HG03135 (cell line): ENCODE measurements at regions not wholly inside any gene's neighbourhood (a gene's known extent, or its start where the extent isn't known, plus 50 kb on each side); places are given as distances from the start of the nearest gene placed in this dataset.
"Not testable (repeated sequence)": the region's sequence is repeated elsewhere in the genome, so short reads cannot be mapped to it uniquely, and the experiment has no call there.

ENCODE experiments used
- ATAC-seq: cut with Tn5 transposase; IDR thresholded peaks from one replicate; pipeline ENCODE4 v1.9.1; 2021; ENCODE audit warnings: mild to moderate bottlenecking, moderate library complexity; ENCODE audit not compliant: unreplicated experiment

DNA sequence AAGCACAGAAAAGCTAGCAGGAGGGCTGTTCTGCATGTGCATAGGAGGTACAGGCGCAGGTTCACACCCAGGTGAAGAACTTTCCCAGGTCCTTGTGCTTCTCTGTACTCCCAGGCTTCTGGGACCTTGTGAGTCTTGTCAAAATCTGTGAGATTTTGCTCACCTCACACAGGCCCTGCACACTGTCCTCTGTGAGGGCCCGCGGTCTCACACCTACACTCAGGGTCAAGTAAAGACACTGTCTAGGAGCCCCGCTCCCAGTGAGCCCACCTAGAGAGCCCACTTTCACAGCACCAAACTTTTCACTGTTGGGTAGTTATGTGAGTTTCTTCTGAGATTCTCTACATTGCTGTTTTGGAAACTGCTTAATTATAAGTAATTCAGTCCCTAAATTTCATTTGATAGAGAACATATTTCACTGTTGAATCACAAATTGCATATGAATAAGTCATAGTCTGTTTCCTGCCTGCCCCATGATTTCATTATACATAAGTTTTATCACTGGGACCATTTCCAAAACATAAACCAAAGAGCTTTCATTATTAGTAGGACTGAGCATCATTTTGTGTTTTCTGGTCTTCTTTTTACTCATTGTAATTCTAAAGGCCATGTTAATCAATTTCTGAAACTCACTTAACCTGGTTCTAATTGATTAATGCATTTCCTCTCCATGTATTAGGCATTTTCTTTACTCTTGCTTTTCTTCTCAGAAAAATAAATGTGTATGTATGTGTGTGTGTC lies 234.2 kb upstream of the SPOPL start:
- peak; percentile 83 for ATAC-seq

DNA sequence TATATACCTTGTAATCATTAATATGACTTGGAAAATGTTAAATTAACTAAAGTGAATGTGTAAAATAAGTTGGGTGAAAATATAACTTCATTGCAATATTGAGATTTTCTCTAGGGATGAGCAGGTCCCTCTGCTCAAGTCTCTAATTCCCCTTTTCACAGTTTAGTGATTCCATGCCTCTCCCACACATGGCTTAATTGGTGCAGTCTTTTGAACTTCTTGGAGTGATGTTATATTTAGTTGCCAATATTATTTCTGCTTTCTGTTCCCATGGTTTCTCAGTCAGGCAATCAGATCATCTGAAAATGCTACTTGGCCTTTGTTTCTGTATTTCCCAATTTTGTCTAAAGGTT lies 233.7 kb upstream of the SPOPL start:
- ATAC-seq = peak; percentile 43

DNA sequence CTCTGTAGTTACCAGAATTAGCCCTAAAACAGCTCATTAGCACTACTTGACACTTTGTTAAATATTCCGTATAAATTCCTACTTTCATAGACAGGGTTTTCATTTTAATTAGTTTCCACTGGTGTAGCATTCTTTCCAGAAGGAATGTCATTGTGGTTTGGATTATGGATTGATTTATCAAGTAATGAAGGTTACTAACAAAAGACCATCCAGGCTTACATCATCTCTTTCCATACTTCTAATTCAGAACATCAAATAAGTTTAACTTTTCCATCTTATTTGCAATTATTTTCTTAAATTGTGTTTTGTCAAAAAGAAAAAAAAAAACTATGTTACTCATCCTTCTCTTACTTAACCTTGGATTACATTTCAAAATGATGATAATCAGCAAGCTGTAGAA lies 231.8 kb upstream of the SPOPL start:
- ATAC-seq = no peak

DNA sequence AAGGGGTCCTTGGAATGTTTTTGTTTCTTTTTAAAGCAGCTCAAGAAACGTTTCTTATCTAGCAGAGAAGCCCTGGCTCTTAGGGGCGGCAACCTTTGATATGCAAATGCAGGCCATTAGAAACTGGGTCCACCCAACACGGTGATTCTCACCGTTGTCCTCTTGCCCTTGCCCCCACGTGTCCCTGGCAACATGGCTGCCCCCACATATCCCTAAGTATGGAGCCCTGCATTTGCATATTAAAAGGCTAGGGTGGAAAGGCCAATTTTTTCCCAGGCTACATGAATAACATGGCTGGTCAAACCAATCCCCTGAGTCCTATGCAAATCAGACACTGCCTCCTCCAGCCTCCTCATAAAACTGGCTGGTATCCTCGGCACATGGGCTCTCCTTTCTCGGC lies 230.1 kb upstream of the SPOPL start:
- no peak for ATAC-seq

DNA sequence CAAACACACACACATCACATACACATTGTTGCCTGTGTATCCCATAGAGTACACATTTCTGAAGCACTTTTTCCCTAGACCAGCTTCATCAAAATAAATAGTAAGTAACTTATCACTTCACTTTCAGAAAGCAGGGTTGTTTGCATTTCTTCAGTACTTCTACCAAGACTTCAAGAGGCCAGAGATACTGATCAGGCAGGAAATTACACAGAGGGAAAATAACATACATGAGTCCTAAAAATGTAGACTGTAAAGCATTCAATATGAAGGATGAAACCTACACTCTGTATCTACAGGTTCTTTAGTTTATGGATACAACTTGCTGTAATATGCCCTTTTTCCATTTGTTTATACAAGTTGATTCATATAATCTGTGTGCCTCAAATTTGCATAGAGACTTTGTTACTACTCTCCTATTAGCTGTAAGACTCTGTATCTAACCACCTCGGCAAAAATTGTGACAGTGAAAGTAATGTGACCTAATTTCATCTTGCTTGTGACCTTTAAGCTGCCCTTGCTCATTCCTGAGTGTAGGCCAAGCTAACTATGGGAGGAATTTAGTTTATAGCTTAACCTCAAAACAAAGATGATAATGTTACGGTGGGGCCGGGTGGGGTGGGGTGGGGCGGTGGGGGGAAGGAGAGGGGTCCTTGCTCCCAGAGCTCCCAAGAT lies 228.9 kb upstream of the SPOPL start:
- no peak for ATAC-seq

DNA sequence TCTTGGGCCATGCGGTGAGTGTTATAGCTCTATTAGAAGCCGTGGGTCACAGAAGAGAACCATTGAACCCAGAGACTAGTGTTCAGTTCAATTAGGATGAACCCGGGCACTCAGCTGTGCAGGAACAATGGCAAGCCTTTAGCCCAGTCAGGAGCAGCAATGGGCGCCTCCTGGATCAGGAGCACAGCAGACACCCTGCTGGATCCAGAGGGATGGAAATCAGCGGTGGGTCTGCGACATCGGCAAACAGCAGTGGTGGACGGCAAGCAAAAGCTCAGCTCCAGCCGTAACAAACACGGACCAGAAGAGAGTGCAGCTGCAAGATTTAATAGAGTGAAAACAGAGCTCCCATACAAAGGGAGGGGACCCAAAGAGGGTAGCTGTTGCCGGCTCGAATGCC lies 228.3 kb upstream of the SPOPL start:
- ATAC-seq = not testable (repeated sequence)

DNA sequence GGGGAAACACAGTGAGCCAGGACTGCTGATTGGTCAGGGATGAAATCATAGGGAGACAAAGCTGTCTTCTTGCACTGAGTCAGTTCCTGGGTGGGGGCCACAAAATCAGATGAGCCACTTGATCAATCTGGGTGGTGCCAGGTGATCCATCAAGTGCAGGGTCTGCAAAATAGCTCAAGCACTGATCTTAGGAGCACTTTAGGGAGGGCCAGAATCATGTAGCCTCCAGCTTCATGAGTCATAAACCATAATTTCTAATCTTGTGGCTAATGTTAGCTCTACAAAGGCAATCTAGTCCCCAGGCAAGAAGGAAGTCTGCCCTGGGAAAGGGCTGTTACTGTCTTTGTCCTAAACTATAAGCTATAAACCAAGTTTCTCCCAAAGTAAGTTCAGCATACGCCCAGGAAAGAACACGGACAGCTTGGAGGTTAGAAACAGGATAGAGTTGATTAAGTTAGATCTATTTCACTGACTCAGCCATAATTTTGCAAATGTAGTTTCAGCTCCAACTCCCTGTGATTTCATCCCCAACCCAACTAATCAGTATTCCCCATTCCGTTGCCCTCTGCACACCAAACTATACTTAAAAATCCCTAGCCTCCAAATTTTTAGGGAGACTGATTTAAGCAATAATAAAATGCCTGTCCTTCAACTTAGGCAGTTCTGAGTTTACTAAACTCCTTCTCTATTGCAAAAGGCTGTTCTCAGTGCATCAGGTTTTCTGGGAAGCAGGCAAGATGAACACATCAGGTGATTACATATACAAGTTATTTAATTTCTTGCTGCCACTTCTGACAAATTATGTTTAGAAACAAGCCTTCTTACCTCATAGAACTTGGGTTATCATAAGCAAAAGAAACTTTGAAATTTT lies 226.9 kb upstream of the SPOPL start:
- no peak for ATAC-seq

DNA sequence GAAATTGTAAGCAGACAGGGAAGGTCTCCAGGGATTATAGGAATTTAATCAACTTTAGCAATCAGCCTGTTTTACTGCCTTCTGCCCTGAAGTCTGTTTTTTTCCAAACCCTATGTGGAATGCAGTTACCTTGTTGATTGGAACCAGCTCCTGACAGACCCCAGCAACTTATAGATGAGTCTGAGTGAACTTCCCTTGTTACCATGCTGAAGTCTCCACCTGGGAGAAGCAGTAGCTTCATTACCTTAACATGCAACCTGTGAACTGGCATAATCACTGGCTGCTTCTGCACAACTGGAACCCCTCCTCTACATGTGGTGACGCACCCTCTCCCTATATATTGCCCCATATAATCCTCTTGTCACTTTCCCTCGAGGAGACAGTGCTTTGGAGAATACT lies 226.3 kb upstream of the SPOPL start:
- no peak for ATAC-seq

DNA sequence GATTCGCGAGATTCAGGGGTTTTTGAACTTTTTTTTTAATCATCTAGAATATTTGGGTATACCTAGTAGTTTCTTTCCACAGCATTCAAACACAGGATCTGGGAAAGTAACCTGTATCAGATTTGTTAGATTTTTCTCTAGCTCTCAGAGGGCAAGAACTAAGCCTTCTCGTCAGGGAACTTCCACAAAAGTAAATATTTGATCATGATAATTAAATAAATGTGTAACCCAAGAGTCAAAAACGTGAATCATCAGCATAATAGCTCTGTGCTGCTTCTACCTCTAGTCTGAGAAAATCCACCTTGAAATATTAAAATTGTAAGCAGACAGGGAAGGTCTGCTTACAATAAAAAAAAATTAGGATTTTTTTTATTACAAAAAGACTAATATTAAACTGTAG lies 225.7 kb upstream of the SPOPL start:
- no peak for ATAC-seq

DNA sequence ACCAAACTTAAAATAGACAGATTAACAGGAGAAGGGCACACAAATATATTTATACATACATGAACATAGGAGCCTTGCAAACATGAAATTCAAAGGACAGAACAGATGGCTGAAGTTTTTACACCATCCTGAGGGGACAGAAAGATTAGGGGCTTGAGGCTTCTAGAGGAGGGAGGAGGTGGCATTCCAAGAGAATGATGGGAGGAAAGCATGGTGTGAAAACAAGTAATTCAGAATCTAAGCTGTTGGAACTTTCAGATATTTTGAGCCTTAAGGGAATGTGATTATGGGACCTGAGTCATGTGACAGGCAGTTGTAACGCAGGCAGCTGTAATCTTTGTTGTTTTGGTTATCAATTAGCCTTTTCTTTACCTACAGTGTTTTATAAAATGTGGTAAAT lies 225.2 kb upstream of the SPOPL start:
- no peak for ATAC-seq

DNA sequence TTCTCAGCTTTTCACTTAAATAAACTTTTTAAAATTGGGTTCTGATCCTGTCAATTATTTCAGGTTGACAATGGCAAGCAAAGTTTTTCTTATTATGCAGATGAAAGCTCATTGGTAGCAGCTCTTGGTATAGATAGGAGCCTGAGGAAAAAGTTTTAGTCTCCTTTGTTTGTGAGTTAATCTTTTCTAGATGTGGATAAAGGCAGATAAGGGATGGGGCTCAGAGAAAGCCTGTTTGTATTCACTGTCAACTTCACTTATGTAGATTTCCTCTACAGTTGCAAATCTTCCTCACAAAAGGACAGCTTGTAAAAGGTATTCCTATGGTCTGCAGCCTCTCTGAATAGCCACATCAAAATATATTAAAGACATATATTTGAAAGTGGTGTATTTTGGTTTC lies 224.5 kb upstream of the SPOPL start:
- no peak for ATAC-seq

DNA sequence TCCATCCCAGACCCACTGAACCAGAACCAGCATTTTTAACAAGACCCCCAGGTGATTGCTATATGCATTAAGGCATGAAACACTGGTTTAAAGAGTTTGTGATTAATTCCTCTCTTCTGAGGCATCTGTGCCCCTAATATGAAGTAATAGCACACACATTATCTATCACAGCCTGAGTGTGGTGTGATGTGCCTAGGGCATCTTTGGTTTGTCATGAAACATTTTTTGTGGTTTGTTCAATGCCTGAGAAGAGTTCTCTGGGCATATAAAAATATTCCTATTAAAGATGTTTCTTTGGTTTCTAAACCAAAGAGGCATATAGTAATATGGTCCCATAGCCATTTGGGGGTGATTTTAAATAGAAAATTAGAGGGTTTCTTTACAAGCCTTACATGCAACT lies 221.7 kb upstream of the SPOPL start:
- ATAC-seq = no peak

DNA sequence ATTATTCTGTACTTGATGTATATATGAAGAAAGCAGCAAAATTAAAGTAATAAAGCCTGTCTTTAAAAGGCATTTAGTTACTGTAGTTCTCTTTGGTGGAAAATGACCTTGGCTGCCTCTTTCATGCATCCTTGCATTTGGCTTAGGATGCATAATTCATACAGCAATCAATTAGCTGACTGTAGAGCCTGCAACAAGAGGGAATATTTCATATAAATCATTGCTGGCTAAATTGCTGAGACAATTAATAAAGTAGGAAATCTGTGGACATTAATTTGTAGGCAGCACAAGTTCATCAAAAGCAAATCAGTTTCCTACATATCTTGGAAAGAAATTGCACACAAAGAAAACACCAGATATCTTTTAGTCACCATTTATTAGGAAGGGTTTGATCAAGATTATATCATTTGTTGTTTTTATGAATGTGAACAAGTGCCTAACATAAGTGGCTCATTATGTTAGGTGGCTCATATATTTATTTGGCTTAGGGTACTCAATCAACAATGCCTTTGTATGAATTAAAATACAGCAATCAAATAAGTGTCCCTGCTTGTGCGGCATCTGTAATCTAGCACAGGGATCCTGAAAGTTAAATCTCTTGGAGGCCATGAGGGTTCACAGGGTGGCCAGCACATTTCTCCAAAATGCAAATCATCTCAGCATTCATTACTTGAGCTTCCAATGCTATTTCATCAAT lies 220.4 kb upstream of the SPOPL start:
- no peak for ATAC-seq

DNA sequence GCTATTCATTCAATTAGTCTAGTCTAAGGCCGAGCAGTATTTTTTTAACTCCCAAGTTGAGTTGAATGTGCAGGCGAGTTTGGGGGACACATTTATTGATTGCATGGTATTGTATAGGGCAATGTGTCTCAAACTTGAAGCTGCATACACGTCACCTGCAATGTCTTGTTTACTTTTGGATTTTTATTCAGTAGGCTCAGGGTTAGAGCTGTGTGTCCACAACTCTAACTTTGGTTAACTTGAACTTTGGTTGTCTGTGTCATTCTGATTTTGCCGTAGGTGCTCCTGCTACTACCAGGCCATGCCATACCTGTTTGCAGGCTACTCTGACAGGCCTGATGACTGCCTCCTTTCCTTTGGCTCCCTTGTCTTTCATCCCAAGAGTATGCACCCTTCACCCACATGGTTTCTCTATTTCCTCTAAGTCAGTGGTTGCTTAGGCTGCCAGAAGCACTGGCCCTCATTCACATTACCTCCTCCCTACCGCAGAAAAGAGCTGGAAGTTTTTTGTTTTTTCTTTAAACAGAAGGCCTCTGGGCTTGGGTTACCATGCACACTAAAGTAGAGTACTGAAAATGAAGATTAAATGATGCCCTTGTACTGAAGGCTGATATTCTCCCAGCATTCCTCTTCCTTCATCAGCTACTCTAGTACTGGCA lies 219.4 kb upstream of the SPOPL start:
- ATAC-seq = no peak

DNA sequence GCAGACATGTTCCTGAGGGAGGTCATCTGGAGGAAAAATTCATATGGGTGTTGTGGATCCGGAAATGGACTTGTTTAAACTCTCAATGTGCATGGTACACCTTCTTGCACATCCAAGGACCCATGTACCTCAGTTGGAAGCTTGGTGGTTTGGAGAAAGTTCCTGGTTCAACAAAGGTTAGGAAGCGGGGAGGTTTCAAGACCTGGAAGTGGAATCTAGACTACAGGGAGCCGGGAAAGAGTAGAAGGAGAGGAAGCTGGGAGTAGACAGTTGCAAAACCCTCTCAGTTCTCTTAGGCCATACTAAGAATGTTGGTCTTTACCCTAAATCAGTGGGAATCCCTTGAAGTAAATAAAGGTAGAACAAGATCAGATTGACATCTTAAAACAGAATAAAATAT lies 209.8 kb upstream of the SPOPL start:
- ATAC-seq = no peak

DNA sequence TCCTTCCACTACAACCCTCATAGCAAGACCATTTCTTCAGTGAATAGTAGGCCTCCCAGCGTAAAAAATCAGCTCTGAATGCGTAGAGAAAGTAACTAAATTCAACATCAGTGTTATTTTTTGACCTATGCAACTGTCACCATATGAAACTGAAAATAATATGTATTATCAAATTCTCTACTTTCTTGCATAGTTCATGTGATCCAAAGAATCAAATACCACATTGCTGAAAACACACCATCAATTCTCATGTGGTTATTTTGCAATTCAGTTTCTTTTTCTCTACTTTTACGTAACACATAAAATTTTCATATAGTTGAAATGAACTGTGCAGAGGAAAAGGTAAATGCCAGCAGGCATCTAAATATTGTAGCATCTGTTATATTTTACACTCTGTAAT lies 208.5 kb upstream of the SPOPL start:
- ATAC-seq = no peak

DNA sequence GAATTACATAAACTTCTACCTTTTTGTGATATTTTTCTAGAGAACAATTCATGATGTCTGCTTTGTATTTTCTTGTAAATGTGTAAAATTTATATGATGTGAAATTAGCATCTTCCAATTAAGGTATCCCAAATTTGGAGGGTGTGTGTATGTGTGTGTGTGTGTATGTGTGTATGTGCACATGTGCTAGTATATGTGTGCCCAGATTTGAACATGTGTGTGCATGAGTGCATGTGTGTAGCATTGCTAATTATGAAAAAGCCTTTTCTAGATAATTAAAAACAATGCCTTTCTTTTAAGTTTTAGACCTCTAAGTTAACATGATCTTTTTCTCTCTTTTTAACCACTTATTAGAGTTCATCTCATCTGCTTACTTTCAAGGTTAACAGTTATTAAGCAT lies 208.0 kb upstream of the SPOPL start:
- no peak for ATAC-seq

DNA sequence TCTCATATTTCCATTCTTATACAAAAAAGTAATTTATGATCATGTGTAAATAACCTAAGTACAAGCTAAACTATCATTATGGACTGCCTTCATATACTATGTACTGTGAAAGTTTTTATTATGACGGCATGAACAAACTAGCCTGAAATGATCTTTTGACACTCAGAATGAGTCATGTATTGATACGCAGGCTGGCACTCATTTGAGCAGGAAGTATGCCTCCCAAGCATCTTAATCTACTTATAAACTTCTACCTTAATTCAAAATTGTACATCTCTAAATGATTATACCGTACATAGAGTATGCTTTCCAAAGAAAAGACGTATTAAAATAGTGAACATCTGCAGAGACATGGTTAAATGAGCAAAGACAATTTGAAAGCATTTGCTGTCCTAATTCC lies 207.1 kb upstream of the SPOPL start:
- no peak for ATAC-seq

DNA sequence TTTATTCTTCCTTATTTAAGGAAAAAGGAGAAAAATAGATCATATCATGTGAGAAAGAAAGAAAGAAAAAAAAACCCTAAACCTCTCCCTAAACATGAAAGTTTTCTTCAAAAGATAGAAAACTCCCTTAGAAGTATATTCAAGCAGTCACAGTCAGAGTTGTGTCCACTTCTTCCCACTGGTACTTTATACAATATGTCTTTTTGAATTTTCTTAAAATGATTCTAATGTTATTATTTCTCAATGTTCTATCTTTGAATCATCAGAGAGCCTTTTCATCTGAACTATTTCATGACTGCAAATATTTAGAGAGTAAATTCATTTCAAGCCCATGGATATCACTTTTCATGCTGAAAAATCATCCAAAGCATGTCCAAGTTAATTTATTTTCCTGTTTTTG lies 205.2 kb upstream of the SPOPL start:
- no peak for ATAC-seq

DNA sequence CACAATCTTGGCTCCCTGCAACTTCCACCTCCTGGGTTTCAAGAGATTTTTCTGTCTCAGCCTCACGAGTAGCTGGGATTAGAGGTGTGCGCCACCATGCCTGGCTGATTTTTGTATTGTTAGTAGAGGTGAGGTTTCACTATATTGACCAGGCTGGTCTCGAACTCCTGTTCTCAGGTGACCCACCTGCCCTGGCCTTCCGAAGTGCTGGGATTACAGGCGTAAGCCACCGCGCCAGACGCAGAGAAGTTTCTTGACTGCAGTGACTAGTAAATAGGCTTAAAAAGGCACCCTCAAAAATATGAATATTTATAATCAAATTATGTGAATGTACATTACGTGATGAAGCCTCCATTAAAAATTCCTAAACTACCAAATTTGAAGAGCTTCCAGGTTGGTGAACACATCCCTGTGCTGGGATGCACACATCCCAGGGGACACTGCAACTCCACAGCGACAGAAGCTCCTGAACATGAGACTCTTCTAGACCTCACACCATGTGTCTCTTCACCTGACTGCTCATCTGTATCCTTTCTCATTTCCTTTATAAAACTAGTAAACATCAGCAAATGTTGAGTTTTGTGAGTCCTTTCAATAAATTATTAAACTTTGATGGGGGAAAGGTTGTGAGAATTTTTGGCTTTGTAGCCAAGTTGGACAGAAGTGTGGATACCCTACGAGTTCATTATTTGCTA lies 203.3 kb upstream of the SPOPL start:
- ATAC-seq = peak; percentile 65
